Fibroblast of skin of right biceps (primary cell): ENCODE measurements at regions not wholly inside any gene's neighbourhood (a gene's known extent, or its start where the extent isn't known, plus 50 kb on each side); places are given as distances from the start of the nearest gene placed in this dataset.

ENCODE experiments used
- DNase-seq: peaks from one replicate; pipeline ENCODE4 v3.0.0-alpha.2; 2013

DNA sequence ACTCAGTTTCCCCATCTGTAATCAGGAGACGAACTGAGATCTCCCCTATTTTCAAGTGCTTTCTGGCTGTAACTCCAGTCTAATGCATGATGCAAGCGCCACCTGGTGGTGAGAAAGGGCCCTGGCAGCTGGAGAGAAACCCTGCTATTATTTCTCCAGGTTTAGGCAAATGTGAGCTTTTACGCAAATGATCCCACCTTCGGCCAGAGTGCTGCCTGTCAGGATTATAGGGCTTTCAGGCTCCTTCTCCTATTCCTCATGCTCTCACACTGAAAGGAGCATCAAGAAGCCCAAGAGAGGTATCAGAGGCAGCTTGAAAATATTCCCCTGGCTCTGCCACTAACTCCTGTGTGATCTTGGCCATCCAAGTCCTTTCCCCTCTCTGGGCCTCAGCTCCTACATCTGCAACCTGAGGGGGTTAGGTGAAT is 93.9 kb upstream of the RASGRF1 start:
- peak; percentile 54 for DNase-seq

DNA sequence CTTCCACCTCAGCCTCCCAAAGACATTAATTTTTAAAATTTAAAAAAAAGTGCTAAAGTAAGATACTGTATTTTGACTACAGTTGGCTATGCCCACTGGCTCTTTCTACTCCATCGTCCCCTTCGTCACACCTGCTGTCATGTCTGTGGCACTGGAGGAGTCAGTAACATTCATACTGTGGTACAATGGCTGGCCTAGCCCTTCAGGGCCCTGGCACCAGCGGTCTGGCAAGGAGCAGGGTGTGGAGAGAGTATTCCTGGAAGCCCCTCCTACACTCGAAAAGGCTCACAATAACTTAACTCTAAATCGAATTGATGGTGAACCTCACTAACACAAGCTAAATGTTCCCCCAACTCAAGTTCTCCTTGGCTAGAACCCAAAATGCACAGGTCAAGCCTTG is 89.7 kb upstream of the RASGRF1 start:
- DNase-seq, result no peak

DNA sequence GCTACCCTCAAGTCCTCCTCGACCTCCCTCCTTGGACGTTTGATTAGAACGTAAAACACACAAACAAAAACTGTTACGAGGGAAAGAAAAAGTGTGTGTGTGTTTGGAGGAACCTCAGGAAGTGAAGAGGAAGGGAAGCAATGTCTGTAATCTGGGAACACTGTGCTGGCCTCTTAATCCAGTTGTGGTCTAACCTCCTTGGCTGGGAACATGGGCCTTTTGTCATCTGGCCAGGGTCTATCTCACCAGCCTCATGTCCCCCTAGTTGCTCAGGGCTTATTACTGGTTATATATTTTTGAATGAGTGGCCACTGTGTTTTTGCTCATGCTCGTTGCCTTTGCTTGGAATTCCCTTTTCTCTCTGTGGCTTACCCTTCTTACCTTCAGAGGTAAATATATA is 89.0 kb upstream of the RASGRF1 start:
- DNase-seq, result no peak

DNA sequence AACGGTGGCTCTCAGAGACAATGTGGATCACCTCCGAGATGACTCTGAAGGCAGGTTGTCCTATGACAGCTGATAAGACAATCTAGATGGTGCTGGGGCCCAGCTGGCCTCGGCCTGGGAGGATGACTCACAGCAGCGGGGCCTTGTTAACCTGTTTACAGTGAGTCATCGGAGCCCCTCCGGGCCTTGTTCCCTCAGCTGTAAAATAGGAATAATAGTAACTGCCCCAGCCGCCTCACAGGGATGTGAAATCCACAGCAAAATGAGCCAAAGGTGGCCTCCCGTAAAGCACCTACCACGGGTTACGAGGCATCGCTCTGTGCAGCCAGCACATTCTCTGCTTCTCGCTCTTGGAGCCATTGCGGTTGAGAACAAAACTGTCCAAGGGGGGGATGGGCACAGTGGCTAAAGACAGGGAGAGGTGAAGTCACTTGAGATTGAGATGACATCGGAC is 88.6 kb upstream of the RASGRF1 start:
- peak; percentile 15 for DNase-seq

DNA sequence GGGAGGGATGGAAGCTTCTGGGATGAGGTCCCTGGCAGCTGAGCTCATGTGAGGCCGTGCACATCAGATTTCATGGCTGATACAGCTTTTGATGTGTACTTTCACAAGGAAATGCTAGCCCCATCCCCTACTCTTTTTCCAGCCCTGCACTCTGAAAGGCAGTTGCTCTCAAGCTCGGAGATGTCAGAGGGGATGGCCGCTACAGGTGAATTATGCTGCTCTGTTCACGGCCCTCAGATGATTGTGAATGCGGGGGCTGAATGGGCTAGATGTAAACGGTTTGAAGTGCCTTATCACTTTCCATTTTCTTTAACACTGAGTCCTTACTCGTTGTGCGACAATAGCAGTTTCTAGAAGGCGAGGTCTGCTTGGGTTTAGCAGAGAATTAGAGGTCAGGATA is 88.0 kb upstream of the RASGRF1 start:
- no peak for DNase-seq

DNA sequence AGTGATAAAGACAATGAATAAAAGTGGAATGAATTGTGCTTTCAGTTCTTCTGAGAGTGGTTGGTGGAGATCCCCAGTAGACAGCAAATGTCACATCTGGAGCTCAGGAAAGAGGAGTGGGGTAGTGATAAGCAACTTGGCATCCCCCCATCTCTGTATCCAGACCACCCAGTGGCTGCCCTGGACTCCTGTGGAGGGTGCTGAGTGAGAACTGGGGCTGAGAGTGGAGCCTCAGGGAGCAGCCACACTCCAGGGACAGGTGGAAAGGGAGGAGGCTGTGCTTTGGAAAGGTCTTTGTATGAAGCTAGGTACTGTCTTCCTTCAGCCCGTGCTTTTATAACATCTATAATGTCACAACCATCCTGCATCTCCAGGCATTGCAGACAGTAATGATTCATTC is 85.6 kb upstream of the RASGRF1 start:
- no peak for DNase-seq

DNA sequence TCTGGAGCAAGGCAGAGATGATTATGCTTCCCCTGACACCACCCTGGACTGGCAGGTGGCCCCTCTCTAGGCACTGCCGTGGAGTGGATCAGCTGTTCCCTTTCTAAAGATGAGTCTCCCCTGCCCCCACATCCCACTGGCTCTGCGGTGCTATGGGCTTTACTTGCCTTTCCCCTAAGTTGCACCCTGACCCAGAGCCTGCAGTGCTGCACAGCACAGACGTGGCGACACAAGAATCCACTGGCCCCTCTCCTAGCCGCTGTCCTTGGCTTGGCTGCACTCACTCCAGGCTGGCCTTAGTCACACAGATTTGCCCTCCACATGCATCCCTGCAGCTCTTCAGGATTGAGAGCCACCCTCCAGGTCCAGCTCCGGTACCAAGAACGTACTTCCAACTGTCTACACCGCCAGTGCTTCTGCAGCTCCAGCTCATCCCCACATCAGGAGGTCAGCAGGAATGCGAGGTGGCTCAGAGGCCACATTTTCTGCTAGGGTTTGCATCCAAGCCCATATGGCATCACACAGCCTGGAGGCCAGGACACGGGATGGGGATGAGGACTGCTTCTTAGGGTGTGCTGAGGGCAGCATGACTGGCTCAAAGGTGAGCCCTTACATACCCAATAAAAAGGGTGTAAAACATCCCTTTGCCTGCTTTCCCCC is 82.4 kb upstream of the RASGRF1 start:
- no peak for DNase-seq

DNA sequence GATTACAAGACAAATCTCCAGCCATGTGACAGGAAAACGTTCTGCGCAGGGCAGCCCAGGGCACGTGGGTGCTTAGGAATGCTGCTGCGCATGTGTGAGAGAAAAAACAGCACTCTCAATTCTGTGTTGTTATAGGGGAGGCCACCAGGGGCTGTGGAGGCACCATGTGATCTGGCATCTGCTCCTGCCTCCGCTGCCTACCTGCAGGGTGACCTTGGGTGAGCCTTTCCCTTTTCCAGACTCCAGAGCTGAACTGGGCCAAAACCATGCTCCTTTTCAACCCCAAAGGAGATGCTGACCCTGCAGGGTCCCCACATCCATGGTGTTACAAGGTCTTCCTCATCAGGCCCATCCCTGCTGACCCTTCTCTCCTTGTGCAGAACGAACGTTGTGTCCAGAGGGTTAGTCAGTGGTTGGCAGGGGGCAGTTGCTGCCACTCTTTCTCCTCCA is 81.5 kb upstream of the RASGRF1 start:
- peak; percentile 8 for DNase-seq

DNA sequence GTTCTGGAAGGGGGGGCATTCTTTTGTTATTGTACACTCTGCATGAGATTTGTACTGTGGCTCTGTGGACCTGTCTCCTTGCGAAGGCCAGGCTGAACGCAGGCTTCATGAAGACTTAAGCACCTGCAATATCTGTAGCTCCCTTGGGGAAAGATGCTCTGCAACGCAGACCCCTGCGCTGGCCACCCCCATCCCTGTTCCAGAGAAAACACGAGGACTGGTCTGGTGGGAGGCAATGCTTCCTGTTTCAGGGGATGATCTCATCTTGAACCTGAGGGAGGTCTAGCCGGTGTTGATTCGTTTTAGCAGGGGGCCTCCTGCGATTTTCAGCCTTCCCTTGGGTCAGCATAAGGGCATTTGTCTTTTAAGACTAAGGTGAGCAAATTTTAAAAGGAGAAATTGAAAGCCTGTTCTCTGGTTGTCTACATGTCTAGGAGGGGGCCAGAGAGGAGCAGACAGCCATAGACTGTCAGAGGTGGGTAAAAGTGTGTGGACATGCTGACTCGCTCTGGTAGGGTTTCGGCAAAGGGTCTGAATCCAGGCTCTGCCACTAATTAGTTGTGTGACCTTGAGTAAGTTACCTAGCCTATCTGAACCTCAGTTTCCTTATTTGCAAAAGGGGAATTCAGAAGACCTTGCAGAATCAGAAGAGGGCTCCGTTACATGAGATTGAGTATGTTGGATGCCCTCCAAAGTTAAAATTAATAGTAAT is 80.9 kb upstream of the RASGRF1 start:
- DNase-seq, result no peak

DNA sequence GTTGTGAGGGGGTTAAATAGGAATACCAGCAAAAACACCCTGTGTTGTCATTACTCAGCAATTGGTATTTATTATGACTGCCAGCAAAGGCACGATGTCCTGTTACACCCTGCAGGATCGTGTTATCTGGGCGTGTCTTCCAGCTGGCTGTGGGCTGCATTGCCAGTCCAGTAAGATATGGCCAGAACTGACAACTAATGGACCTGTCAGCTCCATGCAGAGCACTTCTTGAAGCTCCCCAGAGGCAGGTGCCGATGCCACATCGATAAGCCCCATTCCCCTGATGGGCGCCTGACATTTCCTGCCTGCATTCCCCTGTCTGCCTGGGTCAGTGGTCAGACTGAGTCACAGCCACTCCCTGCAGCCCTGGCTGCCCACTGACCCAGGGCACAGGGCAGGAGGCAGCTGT is 79.7 kb upstream of the RASGRF1 start:
- DNase-seq, result no peak

DNA sequence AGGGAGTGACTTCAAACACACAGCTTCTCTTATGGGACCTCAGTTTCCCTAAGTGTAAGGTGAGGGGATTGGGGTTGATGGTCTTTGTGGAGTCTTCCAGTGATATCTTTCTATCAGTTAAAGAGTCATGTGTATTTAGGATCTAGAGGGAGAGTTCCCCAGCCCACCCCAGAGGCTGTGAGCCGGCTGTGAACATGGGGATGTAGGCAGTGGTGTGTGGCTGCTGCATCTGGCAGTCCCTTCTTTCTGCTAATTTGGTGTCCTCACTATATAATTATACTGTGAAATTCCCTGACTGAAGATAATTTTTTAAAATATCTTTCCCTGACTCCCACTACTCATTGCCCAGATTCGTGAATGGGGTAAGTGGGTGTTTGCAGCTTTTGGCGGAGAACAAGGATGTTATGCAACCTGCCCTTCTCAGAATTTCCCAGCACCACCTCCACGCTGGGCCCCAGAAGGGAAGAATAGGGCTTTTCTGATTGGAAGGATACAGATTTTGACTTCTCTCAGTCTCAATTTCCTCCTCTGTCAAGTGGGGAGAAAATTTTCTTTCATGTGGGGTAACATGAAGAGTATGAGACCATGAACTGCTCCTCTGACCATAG is 79.0 kb upstream of the RASGRF1 start:
- no peak for DNase-seq

DNA sequence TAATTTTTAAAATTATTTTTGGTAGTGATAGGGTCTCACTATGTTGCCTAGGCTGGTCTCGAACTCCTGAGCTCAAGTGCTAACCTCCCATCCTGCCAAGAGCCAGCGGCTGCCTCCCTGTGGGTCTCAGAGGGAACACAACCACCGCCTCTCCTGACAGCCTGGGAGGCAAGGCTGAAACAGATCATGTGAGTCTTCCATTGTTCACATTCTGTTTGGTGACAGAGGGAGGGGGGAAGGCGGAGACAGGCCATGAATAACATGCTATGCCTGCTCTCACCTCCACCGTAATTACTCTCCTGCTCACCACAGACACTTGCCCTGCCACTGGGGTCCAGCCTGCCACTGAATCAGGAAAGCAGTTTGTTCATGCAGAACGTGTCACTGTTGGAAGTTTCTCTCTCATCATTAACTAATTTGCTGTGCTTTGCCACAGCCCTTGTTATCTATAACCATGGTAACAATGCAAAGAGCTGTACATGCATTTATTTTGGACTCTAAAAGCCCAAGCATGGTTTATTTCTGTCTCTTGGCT is 78.4 kb upstream of the RASGRF1 start:
- no peak for DNase-seq

DNA sequence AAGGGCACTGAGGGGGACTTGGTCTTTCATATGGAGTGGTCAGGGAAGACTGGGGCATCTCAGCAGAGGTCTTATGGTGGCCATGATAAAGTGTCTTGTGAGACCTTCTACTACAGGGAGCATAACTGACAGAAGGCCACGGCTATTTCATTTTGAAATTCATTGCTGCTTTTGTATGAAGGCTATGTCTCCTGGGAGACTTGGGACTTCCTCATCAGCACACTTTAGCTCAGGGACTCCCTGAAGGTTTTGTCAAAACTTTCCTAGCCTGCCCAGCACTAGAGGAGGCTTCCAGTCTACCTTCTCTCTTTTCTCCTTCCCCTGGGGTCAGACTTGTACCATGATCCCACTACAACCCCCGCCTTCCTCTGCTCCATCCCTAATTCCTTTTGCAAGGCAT is 77.2 kb upstream of the RASGRF1 start:
- no peak for DNase-seq

DNA sequence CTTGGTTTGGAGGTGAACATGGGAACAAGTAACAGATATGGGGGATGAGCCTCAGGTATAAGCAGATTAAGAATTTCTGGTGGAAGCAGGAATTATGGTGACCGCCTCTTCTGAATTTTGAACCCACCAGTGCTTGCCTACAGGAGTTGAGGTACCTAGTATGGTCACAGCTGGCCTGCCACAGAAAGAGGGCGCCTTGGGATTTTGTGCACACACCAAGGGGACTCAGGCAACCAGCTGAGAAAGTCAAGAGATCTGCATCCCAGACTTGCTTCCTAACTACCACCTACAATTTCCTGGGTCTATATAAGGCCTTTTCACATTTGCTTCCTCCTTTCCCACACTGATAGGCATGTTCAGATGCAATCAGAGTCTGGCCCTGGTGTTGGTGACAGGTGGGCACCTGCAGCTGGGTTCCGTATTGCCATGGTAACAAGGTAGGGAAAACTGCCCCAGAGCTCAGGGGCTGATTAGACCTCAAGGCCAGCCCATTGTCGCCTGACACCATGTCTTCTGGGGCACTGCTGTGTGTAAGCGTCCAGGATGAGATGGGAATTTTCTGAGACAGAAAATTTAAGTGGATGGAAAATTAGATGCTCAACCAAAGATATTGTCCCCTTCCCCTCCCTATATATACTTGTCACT is 75.9 kb upstream of the RASGRF1 start:
- DNase-seq, result no peak

DNA sequence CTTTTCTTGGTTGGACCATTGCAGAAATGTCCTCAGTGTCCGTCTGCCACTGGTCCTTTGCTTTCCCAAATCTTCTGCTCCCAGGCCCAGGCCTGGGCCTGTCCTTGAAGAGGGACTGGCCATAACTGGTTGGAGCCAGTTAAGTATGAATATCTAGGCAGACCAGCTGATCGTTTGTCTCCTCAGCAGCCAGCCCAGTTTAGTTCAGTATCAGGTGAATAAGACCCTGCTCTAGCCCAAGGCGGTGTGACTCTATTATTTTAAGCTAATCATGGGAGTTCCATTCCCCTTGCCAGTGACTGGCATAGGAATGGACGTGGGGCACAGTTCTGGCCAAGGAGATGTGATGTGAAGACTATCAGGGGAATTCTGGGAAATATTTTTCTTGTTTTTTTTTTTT is 73.9 kb upstream of the RASGRF1 start:
- DNase-seq, result no peak

DNA sequence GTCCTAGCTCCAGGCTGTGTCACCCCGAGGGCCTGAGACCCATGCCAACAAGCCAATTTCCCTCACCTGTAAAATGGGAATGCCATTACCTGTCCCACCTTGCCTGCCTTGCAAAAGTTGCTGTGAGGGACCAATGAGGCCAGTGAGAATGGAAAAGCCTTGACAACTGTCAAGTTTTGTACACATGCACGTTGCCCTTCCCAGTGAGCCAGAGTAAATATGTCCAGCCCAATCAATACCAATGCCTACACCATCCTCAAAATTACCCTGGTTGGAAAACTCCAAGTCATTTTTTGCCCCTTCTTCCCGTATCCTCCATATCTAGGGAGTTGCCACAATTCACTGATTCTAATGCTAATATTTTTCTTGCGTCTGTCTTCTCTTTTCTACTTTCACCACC is 73.5 kb upstream of the RASGRF1 start:
- no peak for DNase-seq

DNA sequence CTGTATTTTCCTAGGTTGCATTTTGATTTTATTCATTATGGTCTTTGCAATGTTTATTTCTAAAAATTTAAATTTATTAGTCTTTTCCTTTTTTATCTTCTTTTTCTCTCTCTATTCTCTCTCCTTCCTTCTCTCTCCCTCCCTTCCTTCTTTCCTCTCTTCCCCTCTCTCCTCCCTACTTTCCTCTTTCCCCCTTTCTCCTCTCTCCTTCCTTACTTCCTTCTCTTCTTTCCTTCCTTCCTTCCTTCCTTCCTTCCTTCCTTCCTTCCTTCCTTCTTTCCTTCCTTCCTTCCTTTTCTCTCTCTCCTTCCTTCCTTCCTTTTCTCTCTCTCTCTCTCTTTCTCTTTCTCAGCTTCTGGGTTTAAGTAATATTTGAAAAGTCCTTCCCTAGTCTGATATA is 72.8 kb upstream of the RASGRF1 start:
- DNase-seq, result no peak

DNA sequence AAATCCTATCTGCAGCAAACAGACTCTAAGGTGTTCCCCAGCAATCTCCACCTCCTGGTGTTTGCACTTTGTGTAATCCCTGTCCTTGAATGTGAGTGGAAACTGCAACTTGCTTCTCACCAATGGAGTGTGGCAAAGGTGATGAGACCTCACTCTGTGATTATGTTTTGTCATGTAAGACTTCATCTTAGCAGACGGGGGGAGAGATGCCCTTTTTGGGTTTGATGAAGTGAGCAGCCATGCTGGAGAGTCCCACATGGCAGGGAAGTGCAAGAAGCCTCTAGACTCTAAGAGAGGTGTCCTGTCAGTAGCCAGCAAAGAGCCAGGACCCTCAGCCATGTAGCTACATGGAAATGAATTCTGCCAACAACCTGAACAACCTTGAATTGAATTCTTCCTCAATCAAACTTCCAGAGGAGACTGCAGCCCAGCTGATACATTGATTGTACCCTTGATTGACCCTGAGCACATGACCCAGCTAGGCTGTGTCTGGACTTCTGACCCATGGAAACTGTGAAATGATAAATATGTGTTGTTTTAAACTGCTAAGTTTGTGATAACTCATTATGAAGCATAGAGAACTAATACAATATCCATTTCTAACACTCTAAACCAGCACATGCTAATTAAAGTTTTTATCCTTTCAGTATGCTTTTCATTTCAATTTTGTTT is 71.4 kb upstream of the RASGRF1 start:
- no peak for DNase-seq

DNA sequence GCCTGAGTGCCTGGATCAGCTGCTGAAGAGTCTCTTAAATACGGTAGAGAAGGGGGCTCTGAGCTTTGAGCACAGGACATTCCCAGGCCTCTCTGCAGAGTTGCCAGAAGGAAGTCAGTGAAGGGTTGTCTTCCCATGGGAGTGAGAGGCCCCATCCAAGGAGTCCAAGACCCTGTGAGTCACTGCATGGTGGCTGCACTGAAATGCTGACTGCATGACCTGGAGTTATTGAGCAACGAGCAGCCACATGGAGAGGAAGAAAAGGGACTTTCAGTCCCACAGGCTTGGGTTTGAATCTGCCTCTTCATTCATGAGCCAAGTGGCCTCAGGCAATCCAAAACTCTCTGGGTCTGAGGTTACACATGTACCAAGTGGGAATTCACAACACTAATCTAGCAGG is 69.6 kb upstream of the RASGRF1 start:
- peak; percentile 66 for DNase-seq

DNA sequence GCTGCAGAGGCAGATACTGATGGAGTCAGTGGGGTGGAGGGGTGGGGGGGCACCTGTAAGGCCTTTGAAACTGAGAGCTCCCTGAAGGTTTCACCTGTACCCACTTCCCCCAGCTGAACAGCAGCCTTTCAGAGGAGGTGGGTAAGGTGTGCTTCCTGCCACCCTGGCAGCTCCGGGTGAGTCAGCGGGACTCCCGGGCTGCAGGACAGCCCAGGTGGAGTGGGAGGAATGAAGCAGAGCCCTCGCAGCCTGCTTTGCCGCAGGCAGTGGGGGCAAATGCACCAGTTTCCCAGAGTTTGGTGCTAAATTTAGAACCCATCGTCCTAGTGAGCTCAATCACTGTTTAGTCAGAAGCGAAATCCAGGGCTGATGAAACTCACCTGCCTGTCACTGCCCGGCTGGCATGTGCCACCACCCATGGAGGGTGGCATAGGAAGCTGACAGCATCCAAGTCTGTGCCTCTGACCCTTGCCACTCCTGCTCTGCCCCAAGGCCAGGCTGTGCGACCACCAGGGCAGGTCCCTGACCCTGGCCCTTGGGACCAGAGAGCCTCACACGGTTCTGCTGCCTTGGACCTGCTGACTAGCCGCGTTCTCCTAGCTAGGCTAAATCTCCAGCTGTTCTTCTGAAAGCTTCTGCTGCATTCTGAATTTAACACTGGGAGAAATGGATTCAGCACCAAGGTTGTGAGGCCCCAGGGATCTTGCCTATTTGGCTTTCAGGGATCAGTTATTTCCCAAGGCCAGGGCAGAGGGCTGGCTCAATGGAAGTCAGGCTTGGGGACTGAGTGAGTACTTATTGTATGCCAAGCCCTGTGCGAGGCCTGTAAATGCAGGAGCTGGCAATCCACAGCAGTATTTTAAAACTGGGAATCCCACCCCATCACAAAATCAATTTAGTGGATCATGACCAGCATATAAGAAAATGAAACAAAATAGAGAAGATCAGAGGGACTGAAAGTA is 67.3 kb upstream of the RASGRF1 start:
- DNase-seq, result no peak

DNA sequence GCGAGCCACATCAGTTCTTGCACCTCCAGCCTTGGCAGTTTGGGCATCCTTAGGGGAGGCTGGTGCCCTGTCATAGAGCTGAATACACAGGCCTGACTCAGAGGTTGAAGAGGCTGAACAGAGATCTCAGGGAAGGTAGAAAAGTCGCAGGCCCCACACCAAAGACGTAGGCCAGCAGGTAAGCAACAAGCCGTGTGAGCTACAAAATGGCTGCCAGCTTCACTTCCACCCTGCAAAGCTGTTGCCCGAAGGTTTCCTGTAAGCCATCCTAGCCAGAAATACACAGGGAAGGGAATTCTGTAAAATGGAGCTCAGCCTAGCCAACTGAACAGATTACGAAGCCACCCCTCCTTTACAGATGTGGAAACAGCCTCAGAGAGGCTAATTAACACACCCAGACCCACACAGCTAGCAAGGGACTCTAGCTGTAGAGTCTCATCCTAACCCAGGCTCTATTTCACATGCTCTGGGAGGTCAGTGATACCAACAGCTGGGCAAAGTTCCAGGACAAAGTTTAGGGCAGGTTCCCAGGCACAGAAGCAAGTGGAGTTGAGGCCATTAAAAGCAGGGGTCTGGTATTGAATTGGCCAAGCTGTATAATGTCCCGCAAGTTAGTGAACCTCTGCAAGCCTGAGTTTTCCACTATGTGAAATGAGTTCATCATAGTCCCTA is 66.3 kb upstream of the RASGRF1 start:
- DNase-seq, result no peak
